SK-N-SH (cell line): ENCODE measurements at regions not wholly inside any gene's neighbourhood (a gene's known extent, or its start where the extent isn't known, plus 50 kb on each side); places are given as distances from the start of the nearest gene placed in this dataset.

Experiments used
- CTCF ChIA-PET: fragments of 300-600, 350-600 bp; formaldehyde crosslinking; extraction: SDS; loops from one replicate; lab custom pipeline; 2021; lab: Yijun Ruan, JAX
- POLR2A ChIA-PET: fragments of 350-600 bp; sonication (Branson Sonifier 250); formaldehyde crosslinking; extraction: SDS; loops from one replicate; lab custom pipeline; 2020; ENCODE audit warnings: antibody characterized with exemption, inconsistent platforms; lab: Yijun Ruan, JAX
- DNase-seq: peaks from one replicate; pipeline ENCODE4 v3.0.0; 2012
- H2AFZ ChIP-seq: fragments of 200-600 bp; sonication (generic); 2 replicates; pipeline ENCODE4 v1.8.1; 2016; ENCODE audit warnings: antibody characterized with exemption, mild to moderate bottlenecking, low read depth
- H3F3A ChIP-seq: fragments of 200-600 bp; sonication (generic); replicated peaks from 2 replicates; pipeline ENCODE3; 2016; ENCODE audit warnings: antibody characterized with exemption, mild to moderate bottlenecking; ENCODE audit not compliant: insufficient read depth
- H3K27ac ChIP-seq, 2 experiments: fragments of 200-500 bp in 1 of 2; fragments of 200-600 bp in 1 of 2; sonication (Bioruptor generic) in 1 of 2; sonication (generic), shearing (Covaris generic) in 1 of 2; 2 replicates each; pipeline versions ENCODE4 v1.5.1 to v1.6.1; 2014 to 2016; ENCODE audit warnings: low read depth in 2 of 2, inconsistent platforms in 1 of 2, low read length in 1 of 2, mild to moderate bottlenecking in 1 of 2, mixed read lengths in 1 of 2
- H3K27me3 ChIP-seq: fragments of 200-600 bp; sonication (generic), shearing (Covaris generic); 2 replicates; pipeline ENCODE4 v1.6.1; 2016; ENCODE audit warnings: mixed run types; ENCODE audit not compliant: insufficient read depth
- H3K36me3 ChIP-seq, 2 experiments: fragments of 200-500 bp in 1 of 2; fragments of 200-600 bp in 1 of 2; sonication (Bioruptor generic) in 1 of 2; sonication (generic) in 1 of 2; replicated peaks in 1 of 2; 2 replicates each; pipeline versions ENCODE3 to v1.5.1; 2014 to 2016; ENCODE audit warnings: low read length in 1 of 2, mild to moderate bottlenecking in 1 of 2; ENCODE audit not compliant: insufficient read depth in 2 of 2, control insufficient read depth in 1 of 2
- H3K4me1 ChIP-seq, 2 experiments: fragments of 200-500 bp in 1 of 2; fragments of 200-600 bp in 1 of 2; sonication (Bioruptor generic) in 1 of 2; sonication (generic), shearing (Covaris generic) in 1 of 2; 2 replicates each; pipeline versions ENCODE4 v1.5.1 to v1.6.1; 2014 to 2016; ENCODE audit warnings: low read depth in 1 of 2, low read length in 1 of 2, mixed run types in 1 of 2; ENCODE audit not compliant: insufficient read depth in 2 of 2, control insufficient read depth in 1 of 2
- H3K4me2 ChIP-seq: fragments of 200-600 bp; sonication (generic), shearing (Covaris generic); 2 replicates; pipeline ENCODE4 v1.6.1; 2017; ENCODE audit warnings: mixed run types
- H3K4me3 ChIP-seq, 2 experiments: fragments of 200-500 bp in 1 of 2; fragments of 200-600 bp in 1 of 2; sonication (Bioruptor generic) in 1 of 2; sonication (generic), shearing (Covaris generic) in 1 of 2; 2 replicates each; pipeline versions ENCODE4 v1.5.1 to v1.8.1; 2014 to 2016; ENCODE audit warnings: low read depth in 2 of 2, inconsistent platforms in 1 of 2, low read length in 1 of 2, mild to moderate bottlenecking in 1 of 2, mixed read lengths in 1 of 2, moderate library complexity in 1 of 2
- H3K79me2 ChIP-seq: fragments of 200-600 bp; sonication (generic); 2 replicates; pipeline ENCODE4 v1.8.1; 2017; ENCODE audit warnings: mild to moderate bottlenecking; ENCODE audit not compliant: insufficient read depth
- H3K9ac ChIP-seq: fragments of 200-600 bp; sonication (generic); 2 replicates; pipeline ENCODE4 v1.6.1; 2017; ENCODE audit warnings: mixed run types
- H3K9me2 ChIP-seq: fragments of 200-600 bp; sonication (generic); 2 replicates; pipeline ENCODE4 v1.6.1; 2017; ENCODE audit warnings: mixed run types
- H3K9me3 ChIP-seq: fragments of 200-600 bp; sonication (generic); 2 replicates; pipeline ENCODE4 v1.6.1; 2017; ENCODE audit warnings: mixed run types, mild to moderate bottlenecking, moderate library complexity
- H4K20me1 ChIP-seq: fragments of 200-600 bp; sonication (generic); 2 replicates; pipeline ENCODE4 v1.6.1; 2017; ENCODE audit warnings: mild to moderate bottlenecking, mixed run types; ENCODE audit not compliant: insufficient read depth
- ELF1 ChIP-seq: IDR thresholded peaks from 2 replicates; pipeline ENCODE4 v1.4.0; 2012
- EZH2phosphoT487 ChIP-seq: fragments of 200-600 bp; sonication (generic); IDR thresholded peaks from 2 replicates; pipeline ENCODE4 v1.6.1; 2017; ENCODE audit warnings: low read depth, mixed run types, mild to moderate bottlenecking, antibody characterized with exemption, moderate library complexity, borderline replicate concordance
- FOSL2 ChIP-seq: IDR thresholded peaks from 2 replicates; pipeline ENCODE4 v1.4.0; 2012; ENCODE audit warnings: low read depth, mild to moderate bottlenecking, moderate library complexity, borderline replicate concordance
- FOXJ3 ChIP-seq: sonication (generic); formaldehyde crosslinking; IDR thresholded peaks from 2 replicates; pipeline ENCODE4 v1.5.1; 2020; ENCODE audit warnings: mild to moderate bottlenecking, missing genetic modification reagents
- GABPA ChIP-seq: IDR thresholded peaks from 2 replicates; pipeline ENCODE4 v1.4.0; 2012; ENCODE audit warnings: low read depth, mild to moderate bottlenecking
- MEF2A ChIP-seq: IDR thresholded peaks from 2 replicates; pipeline ENCODE4 v1.4.0; 2012; ENCODE audit warnings: low read depth, borderline replicate concordance
- POLR2AphosphoS5 ChIP-seq: IDR thresholded peaks from 2 replicates; pipeline ENCODE4 v1.6.1; 2012; ENCODE audit warnings: low read depth, low read length
- RCOR1 ChIP-seq: fragments of 150-350 bp; IDR thresholded peaks from 2 replicates; pipeline ENCODE4 v1.6.1; 2017; ENCODE audit warnings: antibody characterized with exemption, low read length
- RXRA ChIP-seq: IDR thresholded peaks from 2 replicates; pipeline ENCODE4 v1.4.0; 2012; ENCODE audit warnings: low read depth, mild to moderate bottlenecking, borderline replicate concordance
- SMC3 ChIP-seq: IDR thresholded peaks from 2 replicates; pipeline ENCODE4 v1.6.1; 2012; ENCODE audit warnings: low read depth, low read length, improper control_type of control experiment
- TEAD4 ChIP-seq: IDR thresholded peaks from 2 replicates; pipeline ENCODE4 v1.4.0; 2012; ENCODE audit warnings: mild to moderate bottlenecking, borderline replicate concordance; ENCODE audit not compliant: insufficient read depth
- WGBS: methylation state at CpG from one replicate; pipeline ENCODE4 v1.1.6; 2017; ENCODE audit warnings: low lambda C conversion rate; 5-methylcytosine and 5-hydroxymethylcytosine counted together
- TF ChIP-seq, protein P1 (sequence below): IDR thresholded peaks from 2 replicates; pipeline ENCODE4 v1.4.0; 2012; ENCODE audit warnings: low read depth, borderline replicate concordance
- TF ChIP-seq, protein P2 (sequence below): fragments of 150-350 bp; IDR thresholded peaks from 2 replicates; pipeline ENCODE4 v1.6.1; 2016; ENCODE audit warnings: mild to moderate bottlenecking, low read depth, low read length
- TF ChIP-seq, protein P3 (sequence below): IDR thresholded peaks from 2 replicates; pipeline ENCODE4; 2012
- TF ChIP-seq, protein P4 (sequence below): IDR thresholded peaks from 2 replicates; pipeline ENCODE4 v1.4.0; 2012; ENCODE audit warnings: low read depth

DNA sequence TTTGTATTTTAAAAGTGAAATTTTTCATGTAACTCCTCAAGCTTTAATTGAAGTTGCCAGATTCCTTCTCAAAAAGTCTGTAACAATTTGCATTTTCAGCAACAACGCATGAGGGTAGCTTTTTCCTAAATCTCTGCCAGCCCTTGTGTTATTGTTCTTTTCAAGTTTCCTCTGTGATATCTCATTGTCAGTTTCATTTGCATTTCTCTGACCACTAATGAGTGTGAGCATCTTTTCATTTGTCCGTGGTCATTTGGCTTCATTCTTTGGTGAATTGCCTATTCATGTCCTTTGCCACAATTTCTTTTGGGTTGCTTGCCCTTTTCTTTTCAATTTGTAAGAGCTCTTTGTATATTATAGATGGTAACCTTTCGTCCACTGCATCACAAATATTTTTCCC, 68.0 kb upstream of the NKD1 start:
- no peaks in the 10 kb centered on the region for H3K9me3 ChIP-seq
- ChIA-PET POLR2A (no interaction called here), CTCF (interaction anchor here (1.0 kb wide), 1 partner anchor 29 kb away, joined by 3 read pairs; no protein-coding TSS in a partner anchor)
- H3K79me2 ChIP-seq = no peaks in the 10 kb centered on the region
- TF ChIP-seq RXRA = no peak
- TF ChIP-seq, protein P1, sequence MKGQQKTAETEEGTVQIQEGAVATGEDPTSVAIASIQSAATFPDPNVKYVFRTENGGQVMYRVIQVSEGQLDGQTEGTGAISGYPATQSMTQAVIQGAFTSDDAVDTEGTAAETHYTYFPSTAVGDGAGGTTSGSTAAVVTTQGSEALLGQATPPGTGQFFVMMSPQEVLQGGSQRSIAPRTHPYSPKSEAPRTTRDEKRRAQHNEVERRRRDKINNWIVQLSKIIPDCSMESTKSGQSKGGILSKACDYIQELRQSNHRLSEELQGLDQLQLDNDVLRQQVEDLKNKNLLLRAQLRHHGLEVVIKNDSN = no peak
- TF ChIP-seq, protein P2, sequence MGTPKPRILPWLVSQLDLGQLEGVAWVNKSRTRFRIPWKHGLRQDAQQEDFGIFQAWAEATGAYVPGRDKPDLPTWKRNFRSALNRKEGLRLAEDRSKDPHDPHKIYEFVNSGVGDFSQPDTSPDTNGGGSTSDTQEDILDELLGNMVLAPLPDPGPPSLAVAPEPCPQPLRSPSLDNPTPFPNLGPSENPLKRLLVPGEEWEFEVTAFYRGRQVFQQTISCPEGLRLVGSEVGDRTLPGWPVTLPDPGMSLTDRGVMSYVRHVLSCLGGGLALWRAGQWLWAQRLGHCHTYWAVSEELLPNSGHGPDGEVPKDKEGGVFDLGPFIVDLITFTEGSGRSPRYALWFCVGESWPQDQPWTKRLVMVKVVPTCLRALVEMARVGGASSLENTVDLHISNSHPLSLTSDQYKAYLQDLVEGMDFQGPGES = no peak
- TF ChIP-seq, protein P3, sequence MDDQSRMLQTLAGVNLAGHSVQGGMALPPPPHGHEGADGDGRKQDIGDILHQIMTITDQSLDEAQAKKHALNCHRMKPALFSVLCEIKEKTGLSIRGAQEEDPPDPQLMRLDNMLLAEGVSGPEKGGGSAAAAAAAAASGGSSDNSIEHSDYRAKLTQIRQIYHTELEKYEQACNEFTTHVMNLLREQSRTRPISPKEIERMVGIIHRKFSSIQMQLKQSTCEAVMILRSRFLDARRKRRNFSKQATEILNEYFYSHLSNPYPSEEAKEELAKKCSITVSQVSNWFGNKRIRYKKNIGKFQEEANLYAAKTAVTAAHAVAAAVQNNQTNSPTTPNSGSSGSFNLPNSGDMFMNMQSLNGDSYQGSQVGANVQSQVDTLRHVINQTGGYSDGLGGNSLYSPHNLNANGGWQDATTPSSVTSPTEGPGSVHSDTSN = no peak
- TF ChIP-seq RCOR1 = no peak
- TF ChIP-seq TEAD4 = no peak
- TF ChIP-seq EZH2phosphoT487 = no peak
- no peak for TF ChIP-seq MEF2A
- TF ChIP-seq FOSL2 = no peak
- no peaks in the 10 kb centered on the region for H4K20me1 ChIP-seq
- H3K4me2 ChIP-seq = no peak overlapping the region
- H3K4me3 ChIP-seq = no peak overlapping the region
- 33% methylated on average over 3 of the region's 3 CpGs for WGBS
- no peak overlapping the region for H2AFZ ChIP-seq
- DNase-seq = no peak
- H3K27me3 ChIP-seq = no peaks in the 10 kb centered on the region
- no peaks in the 10 kb centered on the region for H3F3A ChIP-seq
- no peak overlapping the region for H3K9ac ChIP-seq
- no peak overlapping the region for H3K27ac ChIP-seq
- H3K36me3 ChIP-seq = no peaks in the 10 kb centered on the region
- no peaks in the 10 kb centered on the region for H3K9me2 ChIP-seq
- no peaks in the 10 kb centered on the region; a peak in 1 of 4 replicates for H3K4me1 ChIP-seq

DNA sequence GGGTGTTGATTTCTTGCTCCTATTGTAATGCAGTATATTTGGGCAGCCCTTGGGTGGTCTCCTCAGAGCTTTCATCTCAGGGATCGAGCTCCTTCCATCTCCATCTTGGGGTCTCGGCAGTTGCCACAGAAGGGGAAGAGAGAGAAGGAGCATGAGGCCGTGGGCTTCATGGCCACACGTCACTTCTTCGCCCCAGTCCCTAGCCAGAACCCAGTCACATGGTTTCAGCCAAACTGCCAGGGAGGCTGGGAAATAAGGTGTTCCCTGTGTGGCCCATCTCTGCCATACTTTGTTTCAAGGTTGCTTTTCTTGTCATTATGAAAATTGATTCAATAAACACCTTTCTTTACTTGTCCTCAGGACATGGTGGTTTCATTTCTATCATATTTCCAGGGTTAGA, 68.4 kb upstream of the NKD1 start:
- no peaks in the 10 kb centered on the region for H3K27me3 ChIP-seq
- no peak overlapping the region for H3K4me2 ChIP-seq
- H4K20me1 ChIP-seq = no peaks in the 10 kb centered on the region
- TF ChIP-seq SMC3 (no peak), TEAD4 (no peak), FOXJ3 (CRISPR knock-in tag) (no peak), ELF1 (no peak), POLR2AphosphoS5 (no peak), GABPA (no peak)
- TF ChIP-seq, protein P4, sequence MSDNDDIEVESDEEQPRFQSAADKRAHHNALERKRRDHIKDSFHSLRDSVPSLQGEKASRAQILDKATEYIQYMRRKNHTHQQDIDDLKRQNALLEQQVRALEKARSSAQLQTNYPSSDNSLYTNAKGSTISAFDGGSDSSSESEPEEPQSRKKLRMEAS = no peak
- no peaks in the 10 kb centered on the region; a peak in 1 of 4 replicates for H3K4me1 ChIP-seq
- WGBS = 53% methylated on average over 5 of the region's 5 CpGs
- H2AFZ ChIP-seq = no peak overlapping the region
- H3K9me3 ChIP-seq = no peaks in the 10 kb centered on the region
- no peaks in the 10 kb centered on the region for H3K79me2 ChIP-seq
- H3K9ac ChIP-seq = no peak overlapping the region
- ChIA-PET POLR2A (no interaction called here), CTCF (interaction anchor here (1.0 kb wide), 1 partner anchor 30 kb away, joined by 3 read pairs; no protein-coding TSS in a partner anchor)
- H3K9me2 ChIP-seq = no peaks in the 10 kb centered on the region
- DNase-seq = no peak
- no peak overlapping the region for H3K4me3 ChIP-seq
- H3K27ac ChIP-seq = no peak overlapping the region
- H3F3A ChIP-seq = no peaks in the 10 kb centered on the region
- H3K36me3 ChIP-seq = no peaks in the 10 kb centered on the region
